Liver (tissue), 3 donors: ENCODE measurements at regions not wholly inside any gene's neighbourhood (a gene's known extent, or its start where the extent isn't known, plus 50 kb on each side); places are given as distances from the start of the nearest gene placed in this dataset.

ENCODE experiments used
- FOXA1 ChIP-seq: IDR thresholded peaks from 2 replicates; pipeline ENCODE4 v1.6.1; 2016; ENCODE audit warnings: antibody characterized with exemption
- RAD21 ChIP-seq, 2 donors: IDR thresholded peaks; 2 replicates each; pipeline ENCODE4 v1.6.1; 2016; ENCODE audit warnings: antibody characterized with exemption in 2 of 2, mild to moderate bottlenecking in 2 of 2
- TAF1 ChIP-seq: conservative IDR thresholded peaks from 2 replicates; pipeline ENCODE4 v1.6.1; 2016; ENCODE audit warnings: antibody characterized with exemption, mild to moderate bottlenecking
- YY1 ChIP-seq: IDR thresholded peaks from 2 replicates; pipeline ENCODE4 v1.6.1; 2016; ENCODE audit warnings: antibody characterized with exemption, mild to moderate bottlenecking
- TF ChIP-seq, protein P1 (sequence below): fragments of 150-350 bp; IDR thresholded peaks from 2 replicates; pipeline ENCODE4 v1.5.1; 2017; ENCODE audit warnings: improper control_type of control experiment, low read depth, low read length; ENCODE audit not compliant: missing input control
- TF ChIP-seq, protein P2 (sequence below): IDR thresholded peaks from 2 replicates; pipeline ENCODE4 v1.6.1; 2016; ENCODE audit warnings: antibody characterized with exemption
- TF ChIP-seq, protein P3 (sequence below): IDR thresholded peaks from 2 replicates; pipeline ENCODE4 v1.6.1; 2016; ENCODE audit warnings: antibody characterized with exemption, mild to moderate bottlenecking
- donor health status: healthy.
- donor health status: healthy.

DNA sequence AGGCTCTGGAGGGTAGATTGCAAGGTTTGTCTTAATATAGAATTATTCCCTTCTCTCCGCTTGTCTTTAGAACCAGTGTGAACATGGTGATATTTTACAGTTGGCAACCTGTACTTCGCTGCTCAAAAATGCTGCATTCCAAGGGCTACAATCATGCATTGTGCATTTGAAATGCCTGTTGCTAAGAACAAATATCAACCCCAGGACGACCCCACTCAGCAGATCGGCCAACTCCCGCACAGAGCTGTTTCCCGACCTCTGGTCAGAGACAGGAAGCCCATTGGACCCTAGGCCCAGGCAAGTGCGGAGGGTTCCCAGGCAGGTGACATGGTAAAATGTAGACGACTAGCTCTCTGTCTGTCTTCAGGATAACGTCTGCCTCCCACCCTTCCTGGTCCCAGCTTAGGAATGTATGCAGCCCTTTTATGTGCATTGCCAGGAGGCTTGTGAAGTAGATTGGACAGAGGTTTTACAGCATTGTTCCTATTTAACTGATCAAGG, 263.5 kb downstream of the FOXO1 start:
- TF ChIP-seq, protein P1, sequence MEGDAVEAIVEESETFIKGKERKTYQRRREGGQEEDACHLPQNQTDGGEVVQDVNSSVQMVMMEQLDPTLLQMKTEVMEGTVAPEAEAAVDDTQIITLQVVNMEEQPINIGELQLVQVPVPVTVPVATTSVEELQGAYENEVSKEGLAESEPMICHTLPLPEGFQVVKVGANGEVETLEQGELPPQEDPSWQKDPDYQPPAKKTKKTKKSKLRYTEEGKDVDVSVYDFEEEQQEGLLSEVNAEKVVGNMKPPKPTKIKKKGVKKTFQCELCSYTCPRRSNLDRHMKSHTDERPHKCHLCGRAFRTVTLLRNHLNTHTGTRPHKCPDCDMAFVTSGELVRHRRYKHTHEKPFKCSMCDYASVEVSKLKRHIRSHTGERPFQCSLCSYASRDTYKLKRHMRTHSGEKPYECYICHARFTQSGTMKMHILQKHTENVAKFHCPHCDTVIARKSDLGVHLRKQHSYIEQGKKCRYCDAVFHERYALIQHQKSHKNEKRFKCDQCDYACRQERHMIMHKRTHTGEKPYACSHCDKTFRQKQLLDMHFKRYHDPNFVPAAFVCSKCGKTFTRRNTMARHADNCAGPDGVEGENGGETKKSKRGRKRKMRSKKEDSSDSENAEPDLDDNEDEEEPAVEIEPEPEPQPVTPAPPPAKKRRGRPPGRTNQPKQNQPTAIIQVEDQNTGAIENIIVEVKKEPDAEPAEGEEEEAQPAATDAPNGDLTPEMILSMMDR, result no peak
- TF ChIP-seq, protein P2, sequence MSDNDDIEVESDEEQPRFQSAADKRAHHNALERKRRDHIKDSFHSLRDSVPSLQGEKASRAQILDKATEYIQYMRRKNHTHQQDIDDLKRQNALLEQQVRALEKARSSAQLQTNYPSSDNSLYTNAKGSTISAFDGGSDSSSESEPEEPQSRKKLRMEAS, result no peak
- TF ChIP-seq YY1 (no peak), FOXA1 (no peak), RAD21 (IDR thresholded peaks at IDR 0.05) (no peak), TAF1 (no peak)
- TF ChIP-seq, protein P3, sequence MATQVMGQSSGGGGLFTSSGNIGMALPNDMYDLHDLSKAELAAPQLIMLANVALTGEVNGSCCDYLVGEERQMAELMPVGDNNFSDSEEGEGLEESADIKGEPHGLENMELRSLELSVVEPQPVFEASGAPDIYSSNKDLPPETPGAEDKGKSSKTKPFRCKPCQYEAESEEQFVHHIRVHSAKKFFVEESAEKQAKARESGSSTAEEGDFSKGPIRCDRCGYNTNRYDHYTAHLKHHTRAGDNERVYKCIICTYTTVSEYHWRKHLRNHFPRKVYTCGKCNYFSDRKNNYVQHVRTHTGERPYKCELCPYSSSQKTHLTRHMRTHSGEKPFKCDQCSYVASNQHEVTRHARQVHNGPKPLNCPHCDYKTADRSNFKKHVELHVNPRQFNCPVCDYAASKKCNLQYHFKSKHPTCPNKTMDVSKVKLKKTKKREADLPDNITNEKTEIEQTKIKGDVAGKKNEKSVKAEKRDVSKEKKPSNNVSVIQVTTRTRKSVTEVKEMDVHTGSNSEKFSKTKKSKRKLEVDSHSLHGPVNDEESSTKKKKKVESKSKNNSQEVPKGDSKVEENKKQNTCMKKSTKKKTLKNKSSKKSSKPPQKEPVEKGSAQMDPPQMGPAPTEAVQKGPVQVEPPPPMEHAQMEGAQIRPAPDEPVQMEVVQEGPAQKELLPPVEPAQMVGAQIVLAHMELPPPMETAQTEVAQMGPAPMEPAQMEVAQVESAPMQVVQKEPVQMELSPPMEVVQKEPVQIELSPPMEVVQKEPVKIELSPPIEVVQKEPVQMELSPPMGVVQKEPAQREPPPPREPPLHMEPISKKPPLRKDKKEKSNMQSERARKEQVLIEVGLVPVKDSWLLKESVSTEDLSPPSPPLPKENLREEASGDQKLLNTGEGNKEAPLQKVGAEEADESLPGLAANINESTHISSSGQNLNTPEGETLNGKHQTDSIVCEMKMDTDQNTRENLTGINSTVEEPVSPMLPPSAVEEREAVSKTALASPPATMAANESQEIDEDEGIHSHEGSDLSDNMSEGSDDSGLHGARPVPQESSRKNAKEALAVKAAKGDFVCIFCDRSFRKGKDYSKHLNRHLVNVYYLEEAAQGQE, result no peak
